ENCODE measurements at regions not wholly inside any gene's neighbourhood (a gene's known extent, or its start where the extent isn't known, plus 50 kb on each side); places are given as distances from the start of the nearest gene placed in this dataset.
"Not testable (repeated sequence)": the region's sequence is repeated elsewhere in the genome, so short reads cannot be mapped to it uniquely, and the experiment has no call there.

DNA sequence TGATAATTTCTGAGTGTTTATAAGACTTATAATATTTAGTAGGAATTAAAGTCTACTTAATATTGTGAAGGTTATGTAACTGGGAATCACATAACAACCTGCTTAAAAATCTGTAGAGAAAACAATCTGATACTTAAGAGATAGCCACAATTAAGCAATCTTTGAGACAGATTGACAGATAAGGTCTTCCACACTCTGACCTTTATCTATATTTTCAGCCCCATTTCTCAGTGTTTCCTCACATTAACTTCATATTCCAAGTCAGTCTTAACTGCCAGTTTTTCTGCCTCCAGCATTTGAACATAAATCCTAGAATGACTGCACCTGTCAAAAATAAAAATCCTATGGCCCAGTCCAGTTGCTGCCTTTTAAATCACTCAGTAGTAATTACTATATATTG, 423.2 kb downstream of the PYDC2 start:
- no peak for DNase-seq

GRCh38 chr3:191889106-191889505, 428.1 kb downstream of the PYDC2 start:
- no peak for DNase-seq

GRCh38 chr3:191889756-191890155, 428.8 kb downstream of the PYDC2 start:
- DNase-seq = no peak

- DNase-seq = no peak
Measured at GRCh38 chr3:191894406-191894805, 433.4 kb downstream of the PYDC2 start.

GRCh38 chr3:191901741-191902140, 440.8 kb downstream of the PYDC2 start:
- no peak for DNase-seq

- no peak for DNase-seq
Measured at GRCh38 chr3:191912616-191913204, 451.7 kb downstream of the PYDC2 start.

DNA sequence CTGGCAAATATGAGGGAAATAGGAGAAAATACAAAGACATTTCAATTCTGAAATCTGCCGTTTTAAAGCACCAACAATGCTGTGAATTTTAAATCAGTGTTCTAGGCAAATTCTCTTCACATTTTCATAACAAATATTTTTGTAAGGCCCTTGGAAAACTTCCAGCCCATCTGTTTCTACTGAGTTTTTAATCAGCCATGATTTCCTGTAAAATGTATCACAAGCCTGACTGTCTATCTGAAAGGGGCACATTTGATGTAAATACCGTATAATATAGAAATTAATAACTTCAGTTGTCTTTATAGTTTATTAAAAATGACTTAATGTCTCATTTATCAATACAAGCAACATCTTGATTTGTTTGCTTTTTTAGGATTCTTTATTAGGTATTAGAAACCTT, 454.7 kb downstream of the PYDC2 start:
- no peak for DNase-seq

DNA sequence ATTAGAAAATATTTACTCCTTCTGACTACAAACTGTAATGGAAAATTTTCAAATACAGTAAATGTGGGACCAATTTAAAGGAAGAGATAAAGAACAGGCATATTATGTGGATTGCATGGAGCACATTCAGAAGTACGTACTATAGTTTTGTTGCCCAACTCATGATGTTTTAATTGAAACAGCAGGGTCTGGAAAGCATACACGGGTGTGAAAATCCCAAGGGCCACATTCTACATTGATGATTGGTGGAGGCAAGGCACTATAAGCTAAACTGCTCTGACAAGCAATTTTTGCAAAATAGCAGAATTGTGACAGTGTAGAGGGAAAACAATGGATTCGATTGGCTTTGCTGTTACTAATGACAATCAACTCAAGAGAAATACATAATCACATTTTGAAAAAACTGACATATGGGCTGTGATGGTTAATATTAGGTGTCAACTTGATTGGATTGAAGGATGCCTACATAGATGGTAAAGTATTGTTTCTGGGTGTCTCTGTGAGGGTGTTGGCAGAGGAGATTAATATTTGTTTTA, 458.6 kb downstream of the PYDC2 start:
- no peak for DNase-seq

- DNase-seq = no peak
Measured at GRCh38 chr3:191922570-191922969, 461.6 kb downstream of the PYDC2 start.

- DNase-seq = not testable (repeated sequence)
Measured at GRCh38 chr3:191927183-191927817, 466.3 kb downstream of the PYDC2 start.

- not testable (repeated sequence) for DNase-seq
Measured at GRCh38 chr3:191927998-191928397, 467.0 kb downstream of the PYDC2 start.

GRCh38 chr3:191944835-191945234, 483.9 kb downstream of the PYDC2 start:
- no peak for DNase-seq

- DNase-seq = no peak
Measured at GRCh38 chr3:191952186-191952585, 491.2 kb downstream of the PYDC2 start.

- DNase-seq = no peak
Measured at GRCh38 chr3:191952609-191953008, 491.6 kb downstream of the PYDC2 start.

DNA sequence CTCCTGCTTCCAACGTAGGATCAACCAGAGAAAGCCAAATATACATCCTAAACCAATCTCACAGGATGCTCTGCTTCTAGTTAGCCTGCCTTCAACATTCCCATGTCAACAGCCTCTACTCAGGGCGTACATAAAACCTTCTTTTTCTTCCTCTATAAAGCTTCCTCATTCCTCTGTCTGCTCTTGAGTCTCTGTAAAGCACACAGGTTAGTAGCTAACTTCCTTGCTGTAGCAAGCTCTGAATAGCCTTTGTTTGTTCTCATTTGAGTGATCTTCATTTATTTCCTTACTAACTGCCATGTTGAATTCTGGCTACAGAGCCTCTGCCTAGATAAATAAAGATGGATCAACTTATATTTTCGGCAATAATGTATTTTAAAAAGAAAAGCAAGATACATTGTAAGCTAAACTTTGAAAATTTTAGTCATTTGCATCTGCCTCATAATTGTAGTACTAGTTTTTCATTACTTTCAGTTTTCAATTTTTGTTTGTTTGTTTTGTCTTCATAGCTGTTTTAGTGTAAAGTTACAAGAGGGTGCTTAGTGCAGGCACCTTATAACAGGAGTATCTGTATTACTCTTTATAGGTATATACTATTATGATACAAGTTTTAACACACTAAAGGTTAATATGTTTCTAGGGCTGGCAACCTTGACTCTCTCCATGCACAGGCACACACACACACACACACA, 498.2 kb downstream of the PYDC2 start:
- DNase-seq = no peak

- no peak for DNase-seq
Measured at GRCh38 chr3:191959876-191960413, 499.0 kb downstream of the PYDC2 start.

GRCh38 chr3:191961022-191961421, 500.1 kb downstream of the PYDC2 start:
- no peak for DNase-seq

DNA sequence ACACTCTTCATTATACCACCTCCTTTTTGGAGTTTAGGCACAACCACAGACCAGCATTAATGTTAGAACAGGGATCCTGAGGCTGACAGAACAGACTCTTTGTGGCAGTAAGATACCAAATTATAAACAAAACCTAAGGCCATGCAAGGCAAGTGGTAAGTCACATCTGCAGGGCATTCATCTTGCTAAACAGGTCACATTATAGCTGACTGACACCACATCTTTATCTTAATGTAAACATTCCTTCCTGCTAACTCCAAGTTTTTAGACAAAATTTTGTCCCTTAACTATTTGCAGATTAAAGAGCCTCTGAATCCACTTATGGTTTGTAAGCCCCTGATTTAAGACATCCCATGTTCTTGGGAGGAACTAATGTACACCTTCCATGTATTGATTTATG, 500.6 kb downstream of the PYDC2 start:
- DNase-seq = no peak

DNA sequence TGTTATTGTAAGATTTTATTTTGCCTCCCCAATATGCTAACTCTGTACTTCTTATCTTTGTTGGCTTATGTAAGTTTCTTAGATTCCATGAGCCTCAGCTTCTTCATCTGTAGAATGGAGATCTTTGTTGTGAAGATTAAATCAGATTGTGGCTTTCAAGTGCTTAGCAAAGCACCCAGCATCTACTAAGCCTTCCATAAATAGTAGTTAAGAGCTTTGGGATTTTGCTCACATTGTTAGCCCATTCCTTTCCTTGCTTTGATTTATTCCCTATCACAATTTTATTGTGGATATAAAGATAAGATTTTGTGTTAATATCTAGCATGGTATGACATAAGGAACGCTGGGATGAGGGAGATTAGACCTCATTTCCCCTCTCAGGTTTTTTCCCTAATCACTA, 501.4 kb downstream of the PYDC2 start:
- no peak for DNase-seq

- DNase-seq = no peak
Measured at GRCh38 chr3:191963182-191963581, 502.2 kb downstream of the PYDC2 start.

DNA sequence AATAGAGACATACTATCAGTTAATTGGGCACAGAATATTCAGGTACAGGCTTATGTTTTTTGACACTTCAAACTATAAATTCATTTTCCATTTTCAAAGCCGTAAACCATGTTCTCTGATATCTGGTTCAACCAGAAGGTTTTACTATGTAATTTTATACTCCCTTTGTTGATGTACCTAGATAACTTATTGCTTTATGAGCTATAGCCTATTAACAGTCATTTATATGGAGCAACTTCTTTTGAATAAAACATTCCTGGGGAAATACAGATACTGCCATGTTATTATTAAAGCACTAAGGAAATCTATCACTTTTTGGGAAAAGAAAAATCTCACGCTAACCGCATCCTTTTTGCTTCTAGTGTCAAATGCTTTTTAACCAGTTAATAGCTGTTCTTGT, 505.6 kb downstream of the PYDC2 start:
- DNase-seq = no peak

GRCh38 chr3:191968299-191968698, 507.3 kb downstream of the PYDC2 start:
- no peak for DNase-seq

DNA sequence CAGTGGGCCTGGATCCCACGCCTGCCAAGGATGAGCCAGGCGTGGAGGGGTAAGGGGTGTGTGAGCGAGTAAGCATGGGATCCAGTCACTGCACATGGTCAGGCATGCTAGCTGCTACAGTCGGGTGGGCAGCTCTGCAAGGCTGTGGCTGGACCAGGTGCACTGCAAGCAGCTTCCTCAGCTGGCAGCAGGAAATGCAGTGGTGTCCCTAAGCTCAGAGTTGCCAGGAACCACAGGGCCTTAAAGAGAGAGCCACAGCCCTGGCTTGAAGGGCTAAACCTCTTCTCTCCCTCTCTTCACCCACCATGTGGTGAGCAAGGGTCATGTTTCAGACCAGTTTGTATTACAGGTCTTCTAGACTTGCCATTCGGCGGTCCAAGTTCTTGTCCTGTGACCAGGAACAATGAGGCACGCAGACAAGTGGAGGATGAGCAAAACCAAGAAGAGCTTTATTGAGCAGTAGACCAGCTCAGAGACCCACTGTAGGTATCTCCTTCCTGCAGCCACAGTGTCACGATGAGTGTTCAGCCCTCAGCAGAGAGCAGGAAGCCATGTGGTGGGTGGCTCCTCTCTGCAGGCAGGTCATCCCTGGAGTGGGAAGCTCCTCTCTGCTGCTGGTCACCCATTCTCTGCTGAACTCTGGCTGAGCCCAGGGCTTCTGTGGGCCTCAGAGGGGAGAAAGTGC, 511.9 kb downstream of the PYDC2 start:
- DNase-seq = no peak
